NB4 (cell line): ENCODE measurements at regions not wholly inside any gene's neighbourhood (a gene's known extent, or its start where the extent isn't known, plus 50 kb on each side); places are given as distances from the start of the nearest gene placed in this dataset.

Experiments used
- CTCF ChIP-seq: IDR thresholded peaks from one replicate; pipeline ENCODE4 v1.5.1; 2012; ENCODE audit warnings: low read depth, low read length
- MAX ChIP-seq: IDR thresholded peaks from 2 replicates; pipeline ENCODE4 v1.6.1; 2011; ENCODE audit warnings: low read depth, low read length
- MYC ChIP-seq: IDR thresholded peaks from 2 replicates; pipeline ENCODE4 v1.6.1; 2011; ENCODE audit warnings: low read depth, low read length
- POLR2A ChIP-seq: IDR thresholded peaks from 2 replicates; pipeline ENCODE4 v1.6.1; 2011; ENCODE audit warnings: mild to moderate bottlenecking; ENCODE audit not compliant: insufficient read length; ENCODE audit errors: extremely low read depth

- TF ChIP-seq MAX: no peak
- no peak for TF ChIP-seq CTCF
- no peak for TF ChIP-seq POLR2A
- TF ChIP-seq MYC: no peak
Measured at GRCh38 chr6:12385316-12385715, 95.2 kb downstream of the EDN1 start.
